Upper lobe of left lung (tissue), 4 donors: ENCODE measurements at regions not wholly inside any gene's neighbourhood (a gene's known extent, or its start where the extent isn't known, plus 50 kb on each side); places are given as distances from the start of the nearest gene placed in this dataset.

Experiments
- CTCF ChIP-seq, 6 experiments: fragments of 450-650 bp in 4 of 6; fragments of 200-600 bp in 2 of 6; sonication (generic) in 2 of 6; IDR thresholded peaks; one replicate each; pipeline ENCODE4 v1.5.1; 2016 to 2019; ENCODE audit warnings: antibody characterized with exemption in 6 of 6
- EP300 ChIP-seq, 4 donors: sonication (generic); formaldehyde crosslinking; IDR thresholded peaks; one replicate each; pipeline ENCODE4 v1.5.1; 2017; ENCODE audit warnings: antibody characterized with exemption in 4 of 4, control low read depth in 2 of 4
- POLR2A ChIP-seq, 4 donors: fragments of 450-650 bp; IDR thresholded peaks; one replicate each; pipeline ENCODE4 v1.5.1; 2016 to 2017; ENCODE audit warnings: antibody characterized with exemption in 4 of 4, mild to moderate bottlenecking in 2 of 4
- POLR2AphosphoS5 ChIP-seq, 2 donors: sonication (generic); formaldehyde crosslinking; IDR thresholded peaks; one replicate each; pipeline ENCODE4 v1.5.1; 2017; ENCODE audit warnings: antibody characterized with exemption in 2 of 2

GRCh38 chr20:24729896-24730605 lies 219.0 kb upstream of the CST7 start:
- no peak for TF ChIP-seq POLR2AphosphoS5 (IDR thresholded peaks at IDR 0.05)
- no peak for TF ChIP-seq POLR2A (IDR thresholded peaks at IDR 0.05)
- no peak for TF ChIP-seq CTCF (IDR thresholded peaks at IDR 0.05)
- TF ChIP-seq EP300 (IDR thresholded peaks at IDR 0.05), result no peak
